ENCODE measurements at regions not wholly inside any gene's neighbourhood (a gene's known extent, or its start where the extent isn't known, plus 50 kb on each side); places are given as distances from the start of the nearest gene placed in this dataset.
"Not testable (repeated sequence)": the region's sequence is repeated elsewhere in the genome, so short reads cannot be mapped to it uniquely, and the experiment has no call there.

DNA sequence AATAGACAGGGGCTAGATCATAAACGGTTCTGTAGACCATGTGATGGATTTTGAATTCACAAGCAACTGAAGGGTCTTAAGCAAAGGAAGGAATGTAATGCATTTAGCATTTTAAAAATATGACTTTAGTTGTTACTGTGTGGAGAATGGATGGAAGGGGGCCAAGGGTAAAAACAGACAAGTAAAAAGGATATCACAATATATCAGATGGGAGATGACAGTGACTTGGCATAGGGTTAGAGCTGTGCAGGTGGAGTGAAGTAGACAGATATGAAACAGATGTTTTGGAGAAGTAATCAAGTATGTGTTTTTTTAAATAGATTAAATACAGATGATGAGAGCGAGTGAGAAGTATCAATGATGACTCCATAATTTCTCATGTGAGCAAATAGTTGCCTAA, 1116.0 kb upstream of the TENM3 start:
- no TSS peak for BruUV-seq (replicated peaks)
- H3K9me3 ChIP-seq (ENCODE audit: low read length), result peaks cover 19% of the 10 kb centered on the region; the same call in 1 of the 2 replicates
- no peak overlapping the region for H3K4me2 ChIP-seq (ENCODE audit: low read depth, low read length)
- H3K79me2 ChIP-seq (ENCODE audit: insufficient read depth, low read length), result no peaks in the 10 kb centered on the region
- no peak overlapping the region for H3K4me3 ChIP-seq (replicated peaks in 1 of 3; ENCODE audit: insufficient read depth in 1 of 3, low read depth in 2 of 3, low read length in 3 of 3)
- no peak overlapping the region for H3K9ac ChIP-seq (ENCODE audit: insufficient read depth, low read depth, low read length)
- intact Hi-C loops (cut with micrococcal nuclease; ENCODE audit: unreplicated experiment) (no loop called here), in situ Hi-C loops (cut with HindIII; ENCODE audit: extremely low pct_ligation_motif_present, low pct_unique_long_range_greater_than_20kb) (no loop called here)
- H3K27me3 ChIP-seq (ENCODE audit: control insufficient read depth in 1 of 2, insufficient read depth in 2 of 2, low read length in 2 of 2), result no peaks in the 10 kb centered on the region; a peak in 1 of 5 replicates
- ATAC-seq (no peak), DNase-seq (ENCODE audit: low spot score) (no peak), FAIRE-seq (no peak)
- no peak overlapping the region for H2AFZ ChIP-seq (ENCODE audit: low read length)
- CTCF ChIA-PET (ENCODE audit: low intra/inter-chr PET ratio, low total read pairs), result no interaction called here
- no peaks in the 10 kb centered on the region for H3K36me3 ChIP-seq (replicated peaks in 1 of 2; ENCODE audit: control insufficient read depth in 1 of 2, insufficient read depth in 2 of 2, low read length in 2 of 2)
- no peak overlapping the region for H3K27ac ChIP-seq (ENCODE audit: extremely low read length, insufficient read depth, low read length)
- TF ChIP-seq, protein P1, sequence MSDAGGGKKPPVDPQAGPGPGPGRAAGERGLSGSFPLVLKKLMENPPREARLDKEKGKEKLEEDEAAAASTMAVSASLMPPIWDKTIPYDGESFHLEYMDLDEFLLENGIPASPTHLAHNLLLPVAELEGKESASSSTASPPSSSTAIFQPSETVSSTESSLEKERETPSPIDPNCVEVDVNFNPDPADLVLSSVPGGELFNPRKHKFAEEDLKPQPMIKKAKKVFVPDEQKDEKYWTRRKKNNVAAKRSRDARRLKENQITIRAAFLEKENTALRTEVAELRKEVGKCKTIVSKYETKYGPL (CRISPR knock-in tag; IDR thresholded peaks at IDR 0.05), result no peak
- TF ChIP-seq, protein P2, sequence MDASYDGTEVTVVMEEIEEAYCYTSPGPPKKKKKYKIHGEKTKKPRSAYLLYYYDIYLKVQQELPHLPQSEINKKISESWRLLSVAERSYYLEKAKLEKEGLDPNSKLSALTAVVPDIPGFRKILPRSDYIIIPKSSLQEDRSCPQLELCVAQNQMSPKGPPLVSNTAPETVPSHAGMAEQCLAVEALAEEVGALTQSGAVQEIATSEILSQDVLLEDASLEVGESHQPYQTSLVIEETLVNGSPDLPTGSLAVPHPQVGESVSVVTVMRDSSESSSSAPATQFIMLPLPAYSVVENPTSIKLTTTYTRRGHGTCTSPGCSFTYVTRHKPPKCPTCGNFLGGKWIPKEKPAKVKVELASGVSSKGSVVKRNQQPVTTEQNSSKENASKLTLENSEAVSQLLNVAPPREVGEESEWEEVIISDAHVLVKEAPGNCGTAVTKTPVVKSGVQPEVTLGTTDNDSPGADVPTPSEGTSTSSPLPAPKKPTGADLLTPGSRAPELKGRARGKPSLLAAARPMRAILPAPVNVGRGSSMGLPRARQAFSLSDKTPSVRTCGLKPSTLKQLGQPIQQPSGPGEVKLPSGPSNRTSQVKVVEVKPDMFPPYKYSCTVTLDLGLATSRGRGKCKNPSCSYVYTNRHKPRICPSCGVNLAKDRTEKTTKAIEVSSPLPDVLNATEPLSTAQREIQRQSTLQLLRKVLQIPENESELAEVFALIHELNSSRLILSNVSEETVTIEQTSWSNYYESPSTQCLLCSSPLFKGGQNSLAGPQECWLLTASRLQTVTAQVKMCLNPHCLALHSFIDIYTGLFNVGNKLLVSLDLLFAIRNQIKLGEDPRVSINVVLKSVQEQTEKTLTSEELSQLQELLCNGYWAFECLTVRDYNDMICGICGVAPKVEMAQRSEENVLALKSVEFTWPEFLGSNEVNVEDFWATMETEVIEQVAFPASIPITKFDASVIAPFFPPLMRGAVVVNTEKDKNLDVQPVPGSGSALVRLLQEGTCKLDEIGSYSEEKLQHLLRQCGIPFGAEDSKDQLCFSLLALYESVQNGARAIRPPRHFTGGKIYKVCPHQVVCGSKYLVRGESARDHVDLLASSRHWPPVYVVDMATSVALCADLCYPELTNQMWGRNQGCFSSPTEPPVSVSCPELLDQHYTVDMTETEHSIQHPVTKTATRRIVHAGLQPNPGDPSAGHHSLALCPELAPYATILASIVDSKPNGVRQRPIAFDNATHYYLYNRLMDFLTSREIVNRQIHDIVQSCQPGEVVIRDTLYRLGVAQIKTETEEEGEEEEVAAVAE (CRISPR knock-in tag; IDR thresholded peaks at IDR 0.05; ENCODE audit: borderline replicate concordance), result no peak
- TF ChIP-seq SNRNP70 (IDR thresholded peaks at IDR 0.05; ENCODE audit: low read depth, low read length), result no peak
- no peak for TF ChIP-seq RORA (CRISPR knock-in tag; IDR thresholded peaks at IDR 0.05)
- TF ChIP-seq, protein P3, sequence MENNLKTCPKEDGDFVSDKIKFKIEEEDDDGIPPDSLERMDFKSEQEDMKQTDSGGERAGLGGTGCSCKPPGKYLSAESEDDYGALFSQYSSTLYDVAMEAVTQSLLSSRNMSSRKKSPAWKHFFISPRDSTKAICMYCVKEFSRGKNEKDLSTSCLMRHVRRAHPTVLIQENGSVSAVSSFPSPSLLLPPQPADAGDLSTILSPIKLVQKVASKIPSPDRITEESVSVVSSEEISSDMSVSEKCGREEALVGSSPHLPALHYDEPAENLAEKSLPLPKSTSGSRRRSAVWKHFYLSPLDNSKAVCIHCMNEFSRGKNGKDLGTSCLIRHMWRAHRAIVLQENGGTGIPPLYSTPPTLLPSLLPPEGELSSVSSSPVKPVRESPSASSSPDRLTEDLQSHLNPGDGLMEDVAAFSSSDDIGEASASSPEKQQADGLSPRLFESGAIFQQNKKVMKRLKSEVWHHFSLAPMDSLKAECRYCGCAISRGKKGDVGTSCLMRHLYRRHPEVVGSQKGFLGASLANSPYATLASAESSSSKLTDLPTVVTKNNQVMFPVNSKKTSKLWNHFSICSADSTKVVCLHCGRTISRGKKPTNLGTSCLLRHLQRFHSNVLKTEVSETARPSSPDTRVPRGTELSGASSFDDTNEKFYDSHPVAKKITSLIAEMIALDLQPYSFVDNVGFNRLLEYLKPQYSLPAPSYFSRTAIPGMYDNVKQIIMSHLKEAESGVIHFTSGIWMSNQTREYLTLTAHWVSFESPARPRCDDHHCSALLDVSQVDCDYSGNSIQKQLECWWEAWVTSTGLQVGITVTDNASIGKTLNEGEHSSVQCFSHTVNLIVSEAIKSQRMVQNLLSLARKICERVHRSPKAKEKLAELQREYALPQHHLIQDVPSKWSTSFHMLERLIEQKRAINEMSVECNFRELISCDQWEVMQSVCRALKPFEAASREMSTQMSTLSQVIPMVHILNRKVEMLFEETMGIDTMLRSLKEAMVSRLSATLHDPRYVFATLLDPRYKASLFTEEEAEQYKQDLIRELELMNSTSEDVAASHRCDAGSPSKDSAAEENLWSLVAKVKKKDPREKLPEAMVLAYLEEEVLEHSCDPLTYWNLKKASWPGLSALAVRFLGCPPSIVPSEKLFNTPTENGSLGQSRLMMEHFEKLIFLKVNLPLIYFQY (CRISPR knock-in tag; IDR thresholded peaks at IDR 0.05; ENCODE audit: borderline replicate concordance), result no peak
- TF ChIP-seq, protein P4, sequence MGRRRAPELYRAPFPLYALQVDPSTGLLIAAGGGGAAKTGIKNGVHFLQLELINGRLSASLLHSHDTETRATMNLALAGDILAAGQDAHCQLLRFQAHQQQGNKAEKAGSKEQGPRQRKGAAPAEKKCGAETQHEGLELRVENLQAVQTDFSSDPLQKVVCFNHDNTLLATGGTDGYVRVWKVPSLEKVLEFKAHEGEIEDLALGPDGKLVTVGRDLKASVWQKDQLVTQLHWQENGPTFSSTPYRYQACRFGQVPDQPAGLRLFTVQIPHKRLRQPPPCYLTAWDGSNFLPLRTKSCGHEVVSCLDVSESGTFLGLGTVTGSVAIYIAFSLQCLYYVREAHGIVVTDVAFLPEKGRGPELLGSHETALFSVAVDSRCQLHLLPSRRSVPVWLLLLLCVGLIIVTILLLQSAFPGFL (CRISPR knock-in tag; IDR thresholded peaks at IDR 0.05), result no peak
- no peaks in the 10 kb centered on the region for H3K4me1 ChIP-seq (ENCODE audit: insufficient read depth, low read length)
- POLR2A ChIA-PET, result no interaction called here
- 4% methylated on average over 2 of the region's 2 CpGs for WGBS (ENCODE audit: low lambda C conversion rate)
- H4K20me1 ChIP-seq (ENCODE audit: insufficient read depth, low read length), result no peaks in the 10 kb centered on the region

DNA sequence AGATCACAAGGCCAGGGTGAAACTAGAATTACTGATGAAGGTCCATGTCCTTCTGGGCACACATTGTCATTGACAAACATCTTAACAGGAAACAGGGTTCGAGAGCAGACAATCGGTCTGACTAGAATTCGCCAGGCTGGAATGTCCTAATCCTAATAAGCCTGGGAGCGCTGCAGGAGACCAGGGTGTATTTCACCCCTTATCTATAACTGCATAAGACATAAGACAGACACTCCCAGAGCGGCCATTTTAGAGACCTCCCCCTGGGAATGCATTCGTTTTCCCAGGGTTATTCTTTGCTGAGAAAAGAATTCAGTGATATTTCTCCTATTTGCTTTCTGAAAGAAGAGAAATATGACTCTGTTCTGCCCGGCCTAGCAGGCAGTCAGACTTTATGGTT, 1112.9 kb upstream of the TENM3 start:
- intact Hi-C loops (cut with micrococcal nuclease; ENCODE audit: unreplicated experiment); BruUV-seq (replicated peaks); H3K4me2 ChIP-seq (ENCODE audit: low read depth, low read length); CTCF ChIA-PET (ENCODE audit: low intra/inter-chr PET ratio, low total read pairs); DNase-seq (ENCODE audit: low spot score); H3K4me3 ChIP-seq (replicated peaks in 1 of 3; ENCODE audit: insufficient read depth in 1 of 3, low read depth in 2 of 3, low read length in 3 of 3); H3K27ac ChIP-seq (ENCODE audit: extremely low read length, insufficient read depth, low read length); H4K20me1 ChIP-seq (ENCODE audit: insufficient read depth, low read length); H3K36me3 ChIP-seq (replicated peaks in 1 of 2; ENCODE audit: control insufficient read depth in 1 of 2, insufficient read depth in 2 of 2, low read length in 2 of 2); H3K4me1 ChIP-seq (ENCODE audit: insufficient read depth, low read length); in situ Hi-C loops (cut with HindIII; ENCODE audit: extremely low pct_ligation_motif_present, low pct_unique_long_range_greater_than_20kb); FAIRE-seq; H3K27me3 ChIP-seq (ENCODE audit: control insufficient read depth in 1 of 2, insufficient read depth in 2 of 2, low read length in 2 of 2); H3K79me2 ChIP-seq (ENCODE audit: insufficient read depth, low read length); H3K9ac ChIP-seq (ENCODE audit: insufficient read depth, low read depth, low read length); POLR2A ChIA-PET; ATAC-seq; H2AFZ ChIP-seq (ENCODE audit: low read length): not testable (repeated sequence)
- H3K9me3 ChIP-seq (ENCODE audit: low read length), result peaks cover 19% of the 10 kb centered on the region; the same call in 1 of the 2 replicates
- 7% methylated on average over 6 of the region's 7 CpGs for WGBS (ENCODE audit: low lambda C conversion rate)

Data from HepG2 (cell line).